Cardiac muscle cell (in vitro differentiated cells and primary cell): ENCODE measurements at regions not wholly inside any gene's neighbourhood (a gene's known extent, or its start where the extent isn't known, plus 50 kb on each side); places are given as distances from the start of the nearest gene placed in this dataset.

ENCODE experiments used
- DNase-seq, 2 donors: peaks; one replicate each; pipeline versions ENCODE4 v3.0.0 to v3.0.0-alpha.2; 2010 to 2017; ENCODE audit warnings: low read depth in 1 of 2, low spot score in 1 of 2
- H3K27ac ChIP-seq: fragments of 200-600 bp; sonication (generic); 2 replicates; pipeline ENCODE4 v1.5.1; 2016
- H3K27me3 ChIP-seq: fragments of 200-600 bp; sonication (generic); 2 replicates; pipeline ENCODE4 v1.6.0; 2016; ENCODE audit warnings: control low read depth
- H3K36me3 ChIP-seq: fragments of 200-600 bp; sonication (generic); 2 replicates; pipeline ENCODE4 v1.5.1; 2016; ENCODE audit warnings: control low read depth
- H3K4me1 ChIP-seq: fragments of 200-600 bp; sonication (generic); 2 replicates; pipeline ENCODE4 v1.8.1; 2017; ENCODE audit warnings: low read depth, mild to moderate bottlenecking, mixed run types
- H3K4me3 ChIP-seq: fragments of 200-600 bp; sonication (generic); 2 replicates; pipeline ENCODE4 v1.5.1; 2016; ENCODE audit warnings: mild to moderate bottlenecking
- H3K9me3 ChIP-seq: fragments of 200-600 bp; sonication (generic); 2 replicates; pipeline ENCODE4 v1.5.1; 2017; ENCODE audit warnings: low read depth, mild to moderate bottlenecking, control low read depth
- TF ChIP-seq, protein P1 (sequence below): IDR thresholded peaks from 2 replicates; pipeline ENCODE4 v1.5.1; 2012; ENCODE audit warnings: low read depth, mild to moderate bottlenecking, low read length

DNA sequence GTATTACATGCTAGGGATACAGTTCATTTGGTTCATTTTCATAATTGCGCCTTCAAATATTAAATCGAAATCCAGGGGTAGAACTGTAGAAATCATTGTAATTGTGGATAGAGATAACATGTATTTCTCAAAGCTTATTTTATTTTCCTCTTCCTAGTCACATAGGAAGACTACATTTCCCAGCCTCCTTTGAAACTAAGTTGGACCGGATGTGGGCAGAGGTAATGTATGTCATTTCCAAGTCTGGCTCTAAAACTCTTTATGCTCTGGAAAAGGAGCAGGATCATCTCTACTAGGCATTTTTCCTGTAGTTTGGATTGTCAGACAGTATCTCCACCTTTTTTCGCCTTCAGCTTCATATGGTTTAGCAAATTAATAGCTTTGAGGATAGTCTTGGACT lies 70.1 kb upstream of the CRY1 start:
- DNase-seq, result no peak

DNA sequence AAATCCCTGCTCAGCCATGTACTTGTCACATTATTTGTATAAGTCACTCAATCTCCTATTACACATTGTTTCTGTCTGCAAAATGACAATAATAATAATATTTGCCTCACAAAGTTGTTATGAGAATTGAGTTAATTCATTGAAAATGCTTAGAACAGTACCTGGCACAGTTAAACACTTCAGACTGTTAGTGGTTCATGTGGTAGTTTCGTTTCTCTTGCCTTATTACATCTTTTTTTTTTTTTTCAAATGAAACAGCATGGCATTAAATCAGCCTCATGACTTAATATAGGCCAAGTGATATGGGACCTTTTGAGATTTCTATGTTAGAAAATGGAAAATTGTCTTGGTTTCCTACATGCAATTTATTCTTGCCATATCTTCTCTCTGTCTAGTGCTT lies 71.0 kb upstream of the CRY1 start:
- H3K4me3 ChIP-seq, result no peak overlapping the region
- no peak for DNase-seq
- TF ChIP-seq, protein P1, sequence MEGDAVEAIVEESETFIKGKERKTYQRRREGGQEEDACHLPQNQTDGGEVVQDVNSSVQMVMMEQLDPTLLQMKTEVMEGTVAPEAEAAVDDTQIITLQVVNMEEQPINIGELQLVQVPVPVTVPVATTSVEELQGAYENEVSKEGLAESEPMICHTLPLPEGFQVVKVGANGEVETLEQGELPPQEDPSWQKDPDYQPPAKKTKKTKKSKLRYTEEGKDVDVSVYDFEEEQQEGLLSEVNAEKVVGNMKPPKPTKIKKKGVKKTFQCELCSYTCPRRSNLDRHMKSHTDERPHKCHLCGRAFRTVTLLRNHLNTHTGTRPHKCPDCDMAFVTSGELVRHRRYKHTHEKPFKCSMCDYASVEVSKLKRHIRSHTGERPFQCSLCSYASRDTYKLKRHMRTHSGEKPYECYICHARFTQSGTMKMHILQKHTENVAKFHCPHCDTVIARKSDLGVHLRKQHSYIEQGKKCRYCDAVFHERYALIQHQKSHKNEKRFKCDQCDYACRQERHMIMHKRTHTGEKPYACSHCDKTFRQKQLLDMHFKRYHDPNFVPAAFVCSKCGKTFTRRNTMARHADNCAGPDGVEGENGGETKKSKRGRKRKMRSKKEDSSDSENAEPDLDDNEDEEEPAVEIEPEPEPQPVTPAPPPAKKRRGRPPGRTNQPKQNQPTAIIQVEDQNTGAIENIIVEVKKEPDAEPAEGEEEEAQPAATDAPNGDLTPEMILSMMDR, result no peak
- peaks cover 15% of the 10 kb centered on the region for H3K27me3 ChIP-seq
- no peaks in the 10 kb centered on the region for H3K4me1 ChIP-seq
- H3K36me3 ChIP-seq, result no peaks in the 10 kb centered on the region
- no peak overlapping the region for H3K27ac ChIP-seq
- H3K9me3 ChIP-seq, result no peaks in the 10 kb centered on the region

More for the DNA sequence above, 70.1 kb upstream of the CRY1 start:
- Histone ChIP-seq H3K27me3 (peaks cover 15% of the 10 kb centered on the region), H3K9me3 (no peaks in the 10 kb centered on the region), H3K4me3 (no peak overlapping the region), H3K36me3 (no peaks in the 10 kb centered on the region), H3K4me1 (no peaks in the 10 kb centered on the region), H3K27ac (no peak overlapping the region)
- TF ChIP-seq, protein P1, result no peak

DNA sequence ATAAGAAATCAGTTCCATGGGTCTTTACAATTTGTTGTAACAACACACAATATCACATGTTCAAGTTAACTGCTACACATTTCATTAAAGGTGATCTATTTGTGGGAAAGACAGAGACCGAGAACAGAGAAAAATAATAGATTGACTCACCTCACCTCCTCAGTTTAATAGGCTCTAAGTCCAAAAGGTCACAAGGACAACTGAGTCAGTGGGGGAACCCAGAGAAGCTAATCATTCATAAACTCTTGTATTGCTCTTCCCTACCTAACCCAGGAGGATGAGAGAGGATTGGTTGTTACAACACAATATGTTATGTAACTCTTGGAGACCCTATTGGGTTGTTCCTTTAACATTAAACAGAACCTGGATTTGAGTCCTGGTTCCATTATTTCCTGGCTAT lies 72.2 kb upstream of the CRY1 start:
- Histone ChIP-seq H3K4me3 (no peak overlapping the region), H3K9me3 (no peaks in the 10 kb centered on the region), H3K36me3 (no peaks in the 10 kb centered on the region), H3K4me1 (no peaks in the 10 kb centered on the region), H3K27me3 (peaks cover 9% of the 10 kb centered on the region), H3K27ac (no peak overlapping the region)
- no peak for DNase-seq
- TF ChIP-seq, protein P1, result no peak

DNA sequence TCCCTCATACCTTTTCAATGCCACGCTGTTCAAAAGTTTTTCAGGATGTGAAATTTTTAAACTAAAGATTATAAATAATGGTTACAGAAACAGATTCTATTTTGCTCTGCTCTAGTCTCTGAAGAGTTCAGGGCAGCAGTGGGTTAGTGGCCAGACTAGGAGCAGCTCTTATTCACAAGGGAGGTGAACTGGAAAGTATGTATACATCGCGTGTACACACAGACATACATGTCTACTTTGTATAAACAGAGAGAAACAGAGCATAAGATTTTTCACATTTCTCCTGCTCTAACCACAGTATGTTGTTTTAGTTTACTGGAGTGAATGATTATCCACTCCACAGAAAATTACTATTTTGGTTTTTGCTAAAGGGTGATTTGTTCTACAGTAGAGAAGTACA lies 74.4 kb upstream of the CRY1 start:
- H3K27me3 ChIP-seq, result peaks cover 6% of the 10 kb centered on the region
- TF ChIP-seq, protein P1, result no peak
- H3K36me3 ChIP-seq, result no peaks in the 10 kb centered on the region
- H3K27ac ChIP-seq, result no peak overlapping the region
- H3K4me1 ChIP-seq, result no peaks in the 10 kb centered on the region
- no peaks in the 10 kb centered on the region for H3K9me3 ChIP-seq
- no peak overlapping the region for H3K4me3 ChIP-seq
- DNase-seq, result no peak

DNA sequence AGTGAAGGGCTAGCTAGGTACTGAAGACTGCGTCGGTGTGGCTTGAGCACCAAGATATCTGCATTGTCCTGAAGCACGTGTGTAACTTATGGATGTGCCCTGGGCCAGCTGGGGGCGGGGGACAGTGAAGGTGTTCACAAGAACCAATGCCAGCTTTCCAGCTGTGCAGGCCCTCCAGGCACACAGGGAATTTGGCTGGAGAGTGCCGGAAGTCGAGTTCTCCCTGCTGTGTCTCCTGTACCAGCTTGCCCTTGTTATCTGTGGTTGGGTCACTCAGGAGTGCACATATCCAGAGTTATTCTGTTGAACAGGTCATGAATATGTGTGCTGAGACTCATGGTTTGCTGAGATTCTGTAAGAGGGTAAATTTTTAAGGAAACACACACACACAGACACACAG lies 75.9 kb upstream of the CRY1 start:
- no peaks in the 10 kb centered on the region for H3K36me3 ChIP-seq
- TF ChIP-seq, protein P1, result no peak
- H3K27ac ChIP-seq, result no peak overlapping the region
- no peaks in the 10 kb centered on the region for H3K9me3 ChIP-seq
- H3K4me3 ChIP-seq, result no peak overlapping the region
- peaks cover 6% of the 10 kb centered on the region for H3K27me3 ChIP-seq
- DNase-seq, result no peak
- no peaks in the 10 kb centered on the region for H3K4me1 ChIP-seq

DNA sequence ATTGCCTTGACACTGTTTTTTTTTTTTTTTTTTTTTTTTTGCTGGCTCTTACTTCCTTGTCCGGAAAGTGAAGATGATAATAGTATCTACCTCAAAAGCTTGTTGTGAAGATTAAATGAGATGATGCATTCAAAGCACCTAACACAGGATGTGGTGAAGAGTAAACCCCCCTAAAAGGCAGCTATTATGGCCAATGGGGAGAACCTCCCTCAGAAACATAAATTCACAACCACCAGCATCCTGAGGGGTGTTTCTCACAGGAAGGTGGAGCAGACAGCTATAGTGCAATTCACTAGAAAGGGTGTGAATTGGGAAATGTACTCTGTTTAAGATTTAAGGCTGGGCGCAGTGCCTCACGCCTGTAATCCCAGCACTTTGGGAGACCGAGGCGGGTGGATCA lies 85.4 kb upstream of the CRY1 start:
- H3K27ac ChIP-seq, result no peak overlapping the region
- no peaks in the 10 kb centered on the region for H3K36me3 ChIP-seq
- no peak overlapping the region for H3K4me3 ChIP-seq
- DNase-seq, result no peak
- no peaks in the 10 kb centered on the region for H3K9me3 ChIP-seq
- peaks cover 2% of the 10 kb centered on the region for H3K27me3 ChIP-seq
- no peaks in the 10 kb centered on the region for H3K4me1 ChIP-seq
- TF ChIP-seq, protein P1, result no peak
